T-cell (primary cell): ENCODE measurements at regions not wholly inside any gene's neighbourhood (a gene's known extent, or its start where the extent isn't known, plus 50 kb on each side); places are given as distances from the start of the nearest gene placed in this dataset.

Experiments used
- ATAC-seq, 4 experiments: fragments of 200-7000 bp in 3 of 4; fragments of 150-1000 bp in 1 of 4; cut with Tn5 transposase; replicated peaks in 1 of 4; 1 replicate in 3 of 4; 2 replicates in 1 of 4; pipeline ENCODE4 v1.10.0; 2021; ENCODE audit warnings: moderate library complexity in 3 of 4, mild to moderate bottlenecking in 2 of 4, moderate number of reproducible peaks in 1 of 4
- CTCF ChIA-PET, 2 donors: fragments of 300-600 bp; sonication (Branson Sonifier 250); formaldehyde crosslinking; loops; one replicate each; lab custom pipeline; 2022; ENCODE audit warnings: antibody characterized with exemption in 2 of 2; lab: Charles Lee
- POLR2A ChIA-PET, 2 donors: fragments of 300-600 bp; sonication (Branson Sonifier 250); formaldehyde crosslinking; loops; one replicate each; lab custom pipeline; 2022; ENCODE audit warnings: antibody characterized with exemption in 2 of 2; lab: Charles Lee
- DNase-seq, 35 experiments: peaks; one replicate each; pipeline versions ENCODE4 v3.0.0 to v3.0.0-alpha.2; 2013 to 2023
- H3K27ac ChIP-seq: one replicate; pipeline ENCODE4 v1.5.1; 2013; ENCODE audit warnings: low read length
- H3K27me3 ChIP-seq, 2 experiments: replicated peaks in 1 of 2; 1 replicate in 1 of 2; 2 replicates in 1 of 2; pipeline versions ENCODE4 v1.6.1 to v1.7.0; 2013; ENCODE audit warnings: low read length in 1 of 2, mixed read lengths in 1 of 2; ENCODE audit not compliant: control insufficient read depth in 2 of 2, insufficient read depth in 2 of 2; ENCODE audit errors: extremely low read depth in 1 of 2
- H3K36me3 ChIP-seq, 2 donors: 1 replicate in 1 of 2; 2 replicates in 1 of 2; pipeline versions ENCODE4 v1.6.1 to v1.7.0; 2013; ENCODE audit warnings: low read length in 1 of 2; ENCODE audit not compliant: control insufficient read depth in 2 of 2, insufficient read depth in 1 of 2; ENCODE audit errors: extremely low read depth in 1 of 2
- H3K4me1 ChIP-seq, 2 experiments: 1 replicate in 1 of 2; 2 replicates in 1 of 2; pipeline versions ENCODE4 v1.6.1 to v1.7.0; 2013; ENCODE audit warnings: low read length in 2 of 2, mixed read lengths in 1 of 2; ENCODE audit not compliant: insufficient read depth in 2 of 2, control insufficient read depth in 1 of 2; ENCODE audit errors: extremely low read depth in 1 of 2
- H3K4me3 ChIP-seq, 2 donors: 1 replicate in 1 of 2; 2 replicates in 1 of 2; pipeline versions ENCODE4 v1.5.1 to v1.7.0; 2013; ENCODE audit warnings: mild to moderate bottlenecking in 2 of 2, low read length in 1 of 2, moderate library complexity in 1 of 2; ENCODE audit not compliant: control insufficient read depth in 1 of 2; ENCODE audit errors: extremely low read depth in 1 of 2
- H3K9me3 ChIP-seq: 2 replicates; pipeline ENCODE4 v1.7.0; 2013
- H3K27ac Mint-ChIP-seq, 2 donors: one replicate each; pipeline ENCODE4 v1.8.0; 2020 to 2021; ENCODE audit warnings: mild to moderate bottlenecking in 2 of 2, mixed read lengths in 2 of 2
- H3K27me3 Mint-ChIP-seq, 2 donors: one replicate each; pipeline ENCODE4 v1.8.0; 2021 to 2022; ENCODE audit warnings: mixed read lengths in 2 of 2
- H3K36me3 Mint-ChIP-seq: one replicate; pipeline ENCODE4 v1.8.0; 2021; ENCODE audit warnings: mixed read lengths
- H3K4me1 Mint-ChIP-seq, 3 donors: one replicate each; pipeline ENCODE4 v1.8.0; 2020 to 2022; ENCODE audit warnings: mixed read lengths in 3 of 3, mild to moderate bottlenecking in 1 of 3
- H3K4me3 Mint-ChIP-seq, 3 donors: one replicate each; pipeline ENCODE4 v1.8.0; 2020 to 2022; ENCODE audit warnings: mild to moderate bottlenecking in 3 of 3, mixed read lengths in 3 of 3, moderate library complexity in 3 of 3
- H3K9me3 Mint-ChIP-seq, 3 donors: one replicate each; pipeline ENCODE4 v1.8.0; 2020 to 2022; ENCODE audit warnings: mixed read lengths in 3 of 3
- WGBS: methylation state at CpG from one replicate; pipeline ENCODE4 v1.1.5; 2013; ENCODE audit warnings: missing lambda C conversion rate; ENCODE audit not compliant: insufficient coverage; 5-methylcytosine and 5-hydroxymethylcytosine counted together

GRCh38 chr3:194843556-194843955 is 157.9 kb downstream of the FAM43A start:
- DNase-seq (no peak), ATAC-seq (no peak)
- no peak overlapping the region for H3K4me3 Mint-ChIP-seq
- Histone ChIP-seq H3K27ac (no peak overlapping the region), H3K36me3 (no peaks in the 10 kb centered on the region), H3K27me3 (no peaks in the 10 kb centered on the region), H3K4me3 (no peak overlapping the region), H3K9me3 (no peaks in the 10 kb centered on the region), H3K4me1 (no peaks in the 10 kb centered on the region)
- no peaks in the 10 kb centered on the region for H3K27me3 Mint-ChIP-seq
- H3K9me3 Mint-ChIP-seq, result no peaks in the 10 kb centered on the region
- ChIA-PET POLR2A (interaction anchor here in 1 of 2 donors (0.6 kb wide), 1 partner anchor 228 kb away, joined by 5 read pairs; no protein-coding TSS in a partner anchor), CTCF (no interaction called here)
- no peaks in the 10 kb centered on the region for H3K36me3 Mint-ChIP-seq
- no peak overlapping the region for H3K27ac Mint-ChIP-seq
- no peaks in the 10 kb centered on the region for H3K4me1 Mint-ChIP-seq
- 85% methylated on average over 8 of the region's 8 CpGs for WGBS

- no peak overlapping the region for H3K27ac Mint-ChIP-seq
- no peak overlapping the region for H3K4me3 ChIP-seq
- WGBS, result 63% methylated on average over 1 of the region's 3 CpGs
- H3K9me3 Mint-ChIP-seq, result no peaks in the 10 kb centered on the region
- no peaks in the 10 kb centered on the region for H3K36me3 ChIP-seq
- CTCF ChIA-PET, result no interaction called here
- no peaks in the 10 kb centered on the region for H3K4me1 Mint-ChIP-seq
- no peaks in the 10 kb centered on the region for H3K9me3 ChIP-seq
- no peaks in the 10 kb centered on the region for H3K4me1 ChIP-seq
- DNase-seq, result no peak
- H3K4me3 Mint-ChIP-seq, result no peak overlapping the region
- no peaks in the 10 kb centered on the region for H3K27me3 Mint-ChIP-seq
- H3K27ac ChIP-seq, result no peak overlapping the region
- H3K27me3 ChIP-seq, result no peaks in the 10 kb centered on the region
- POLR2A ChIA-PET, result interaction anchor here in 1 of 2 donors (0.6 kb wide), 1 partner anchor 228 kb away, joined by 5 read pairs; no protein-coding TSS in a partner anchor
- no peaks in the 10 kb centered on the region for H3K36me3 Mint-ChIP-seq
- ATAC-seq, result no peak
Measured at GRCh38 chr3:194844046-194844445, 158.4 kb downstream of the FAM43A start.

GRCh38 chr3:194849166-194849875 is 163.6 kb downstream of the FAM43A start:
- Mint-ChIP-seq H3K4me3 (no peak overlapping the region), H3K4me1 (no peaks in the 10 kb centered on the region), H3K36me3 (no peaks in the 10 kb centered on the region), H3K27me3 (no peaks in the 10 kb centered on the region), H3K9me3 (no peaks in the 10 kb centered on the region), H3K27ac (no peak overlapping the region)
- H3K4me1 ChIP-seq, result no peaks in the 10 kb centered on the region
- no peaks in the 10 kb centered on the region for H3K9me3 ChIP-seq
- no peak for ATAC-seq
- ChIA-PET CTCF (no interaction called here), POLR2A (no interaction called here)
- no peak overlapping the region for H3K27ac ChIP-seq
- WGBS, result no CpG with 5 or more reads among the region's 6 CpGs
- H3K36me3 ChIP-seq, result no peaks in the 10 kb centered on the region
- H3K27me3 ChIP-seq, result peaks cover 0 to 3% of the 10 kb centered on the region in 2 experiments
- no peak for DNase-seq
- H3K4me3 ChIP-seq, result no peak overlapping the region

DNA sequence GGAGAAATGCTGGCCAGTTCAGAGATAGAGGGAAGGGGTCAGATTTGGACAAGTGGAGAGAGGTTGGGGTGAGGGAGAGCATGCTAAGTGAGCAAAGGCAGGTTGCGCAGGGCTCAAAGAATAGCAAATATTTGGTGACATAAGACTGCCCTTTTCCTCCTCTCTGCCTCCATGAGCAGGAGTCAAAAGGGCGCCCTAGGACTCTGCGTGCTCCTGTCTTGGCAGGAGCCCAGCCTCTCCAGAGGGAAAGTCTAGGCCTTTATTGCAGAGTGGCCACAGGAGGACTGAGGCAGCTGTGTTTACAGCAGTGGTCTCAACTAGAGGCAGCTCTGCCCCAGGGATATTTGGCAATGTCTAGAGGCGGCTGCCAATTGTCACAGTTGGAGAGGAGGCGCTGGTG is 165.6 kb downstream of the FAM43A start:
- no peaks in the 10 kb centered on the region for H3K27me3 Mint-ChIP-seq
- Histone ChIP-seq H3K4me1 (no peaks in the 10 kb centered on the region), H3K36me3 (no peaks in the 10 kb centered on the region), H3K9me3 (no peaks in the 10 kb centered on the region), H3K4me3 (no peak overlapping the region), H3K27ac (no peak overlapping the region), H3K27me3 (peaks cover 0 to 3% of the 10 kb centered on the region in 2 experiments)
- no peak overlapping the region for H3K27ac Mint-ChIP-seq
- 72% methylated on average over 2 of the region's 5 CpGs for WGBS
- CTCF ChIA-PET, result no interaction called here
- H3K4me1 Mint-ChIP-seq, result peaks cover 0 to 5% (median 0%) of the 10 kb centered on the region in 3 donors
- ATAC-seq, result no peak
- POLR2A ChIA-PET, result no interaction called here
- H3K36me3 Mint-ChIP-seq, result no peaks in the 10 kb centered on the region
- H3K9me3 Mint-ChIP-seq, result no peaks in the 10 kb centered on the region
- no peak overlapping the region for H3K4me3 Mint-ChIP-seq
- DNase-seq, result no peak

DNA sequence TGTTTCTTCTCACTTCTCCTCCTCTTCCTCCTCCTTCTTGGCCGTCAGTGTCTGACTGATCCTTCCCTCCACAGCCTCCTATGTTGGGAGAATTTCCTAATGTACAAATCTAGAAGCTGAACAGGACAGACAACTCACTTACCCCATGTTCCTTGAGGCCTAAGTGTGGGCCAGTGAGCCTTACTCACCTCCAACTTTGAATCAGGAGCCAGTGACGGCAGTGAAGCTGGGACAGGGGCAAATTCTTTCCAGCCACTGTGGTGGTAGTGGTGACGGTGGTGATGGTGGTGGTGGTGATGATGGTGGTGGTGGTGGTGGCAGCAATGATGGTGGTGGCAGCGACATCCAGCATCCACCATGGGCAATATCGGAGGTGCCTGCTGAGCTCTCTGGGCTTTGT is 166.3 kb downstream of the FAM43A start:
- no peak for ATAC-seq
- no peak overlapping the region for H3K27ac Mint-ChIP-seq
- H3K9me3 Mint-ChIP-seq, result no peaks in the 10 kb centered on the region
- no peak overlapping the region for H3K4me3 Mint-ChIP-seq
- DNase-seq, result no peak
- H3K4me1 ChIP-seq, result no peaks in the 10 kb centered on the region
- no peak overlapping the region for H3K4me3 ChIP-seq
- H3K9me3 ChIP-seq, result no peaks in the 10 kb centered on the region
- H3K4me1 Mint-ChIP-seq, result peaks cover 0 to 5% (median 0%) of the 10 kb centered on the region in 3 donors
- H3K36me3 Mint-ChIP-seq, result no peaks in the 10 kb centered on the region
- ChIA-PET POLR2A (no interaction called here), CTCF (no interaction called here)
- H3K27me3 Mint-ChIP-seq, result no peaks in the 10 kb centered on the region
- peaks cover 0 to 3% of the 10 kb centered on the region in 2 experiments for H3K27me3 ChIP-seq
- whole genome bisulfite sequencing, result 90% methylated on average over 3 of the region's 5 CpGs
- H3K27ac ChIP-seq, result no peak overlapping the region
- no peaks in the 10 kb centered on the region for H3K36me3 ChIP-seq

DNA sequence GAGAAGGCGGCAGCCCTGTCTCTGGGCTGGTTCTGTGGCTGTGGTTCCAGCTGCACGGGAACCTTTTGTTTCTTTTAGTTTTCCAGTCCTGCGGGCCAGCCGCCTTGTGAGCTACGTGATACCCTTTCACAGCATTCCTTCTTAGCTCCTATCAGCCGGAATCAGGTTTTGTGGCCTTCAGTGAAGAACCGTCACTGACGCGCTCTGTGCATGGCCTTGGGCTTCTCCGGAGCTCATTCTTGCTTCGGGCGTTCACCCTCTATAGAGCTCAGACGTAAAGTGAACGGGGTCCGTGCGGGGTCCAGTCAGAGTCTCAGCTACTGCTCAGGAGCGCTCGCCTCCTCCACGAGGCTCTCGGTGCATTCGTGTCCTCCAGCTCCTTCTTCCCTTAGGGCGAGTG is 166.7 kb downstream of the FAM43A start:
- 88% methylated on average over 22 of the region's 22 CpGs for WGBS
- Histone ChIP-seq H3K9me3 (no peaks in the 10 kb centered on the region), H3K4me1 (no peaks in the 10 kb centered on the region), H3K36me3 (no peaks in the 10 kb centered on the region), H3K4me3 (no peak overlapping the region), H3K27ac (no peak overlapping the region), H3K27me3 (peaks cover 0 to 3% of the 10 kb centered on the region in 2 experiments)
- Mint-ChIP-seq H3K27me3 (no peaks in the 10 kb centered on the region), H3K9me3 (no peaks in the 10 kb centered on the region), H3K4me1 (peaks cover 0 to 5% (median 0%) of the 10 kb centered on the region in 3 donors), H3K27ac (no peak overlapping the region), H3K36me3 (no peaks in the 10 kb centered on the region), H3K4me3 (no peak overlapping the region)
- DNase-seq, result no peak
- POLR2A ChIA-PET, result no interaction called here
- CTCF ChIA-PET, result no interaction called here
- ATAC-seq, result no peak
